Peyer's patch (tissue), 4 donors: ENCODE measurements at regions not wholly inside any gene's neighbourhood (a gene's known extent, or its start where the extent isn't known, plus 50 kb on each side); places are given as distances from the start of the nearest gene placed in this dataset.

Experiments
- DNase-seq, 3 donors: peaks; one replicate each; pipeline ENCODE4 v3.0.0-alpha.2; 2017 to 2019
- H3K27ac ChIP-seq, 4 donors: fragments of 200-600 bp; sonication (generic); one replicate each; pipeline ENCODE4 v1.5.1; 2016 to 2019
- H3K27me3 ChIP-seq, 2 donors: fragments of 200-600 bp; sonication (generic); one replicate each; pipeline ENCODE4 v1.5.1; 2019
- H3K36me3 ChIP-seq, 3 donors: fragments of 200-600 bp; sonication (generic); one replicate each; pipeline ENCODE4 v1.5.1; 2016 to 2019
- H3K4me1 ChIP-seq, 4 donors: fragments of 200-600 bp; sonication (generic); one replicate each; pipeline ENCODE4 v1.5.1; 2016 to 2019
- H3K4me3 ChIP-seq, 4 donors: fragments of 200-600 bp; sonication (generic); 1 replicate in 3 of 4; 2 replicates in 1 of 4; pipeline ENCODE4 v1.5.1; 2016 to 2019; ENCODE audit warnings: mild to moderate bottlenecking in 1 of 4
- H3K9me3 ChIP-seq, 4 donors: fragments of 200-600 bp; sonication (generic); one replicate each; pipeline ENCODE4 v1.5.1; 2016 to 2019; ENCODE audit warnings: mild to moderate bottlenecking in 1 of 4
- CTCF ChIP-seq, 6 experiments: fragments of 450-650 bp in 4 of 6; fragments of 200-600 bp in 2 of 6; sonication (generic) in 1 of 6; IDR thresholded peaks; one replicate each; pipeline ENCODE4 v1.5.1; 2017 to 2019; ENCODE audit warnings: antibody characterized with exemption in 6 of 6, mild to moderate bottlenecking in 3 of 6, moderate library complexity in 1 of 6
- POLR2A ChIP-seq, 2 donors: fragments of 450-650 bp; IDR thresholded peaks; one replicate each; pipeline ENCODE4 v1.5.1; 2017; ENCODE audit warnings: antibody characterized with exemption in 2 of 2, mild to moderate bottlenecking in 2 of 2, moderate library complexity in 2 of 2

DNA sequence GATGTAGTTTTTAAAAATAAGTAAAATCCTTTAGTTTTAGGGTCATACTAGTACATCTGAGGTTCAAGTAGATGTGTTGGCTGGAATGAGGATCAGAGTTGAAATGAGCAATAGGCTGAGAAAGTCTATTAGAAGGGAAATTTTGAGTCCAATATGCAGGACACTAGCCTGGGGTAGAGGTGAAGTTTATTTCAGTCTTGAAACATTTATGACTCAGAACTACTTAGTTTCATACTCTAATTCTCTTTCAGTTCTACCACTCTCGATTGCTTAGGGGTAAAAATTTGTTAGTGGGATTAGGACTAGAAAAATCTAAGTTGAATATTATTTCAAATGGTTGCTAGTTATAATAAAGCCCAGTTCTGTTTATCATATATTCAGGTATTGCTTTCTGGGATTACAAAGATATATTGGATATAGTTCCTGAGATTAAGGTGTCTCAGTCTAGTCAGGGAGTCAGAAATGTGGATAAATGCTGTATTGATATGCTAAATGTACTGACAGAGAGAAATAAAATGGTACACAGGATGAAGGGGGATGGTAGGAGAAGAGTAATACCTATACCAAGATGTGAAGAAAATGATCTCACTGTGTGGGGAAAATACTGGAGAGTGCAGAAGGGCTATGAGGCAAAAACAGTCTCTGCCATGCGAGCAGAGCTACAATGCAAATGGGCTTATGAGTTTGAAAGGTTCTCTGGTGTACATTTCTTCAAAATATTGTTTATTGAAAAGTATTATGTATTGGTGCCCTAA, 395.8 kb upstream of the FBXO33 start:
- DNase-seq, result no peak
- H3K9me3 ChIP-seq, result no peaks in the 10 kb centered on the region
- no peaks in the 10 kb centered on the region for H3K27me3 ChIP-seq
- H3K27ac ChIP-seq, result no peak overlapping the region
- TF ChIP-seq POLR2A (IDR thresholded peaks at IDR 0.05) (no peak), CTCF (IDR thresholded peaks at IDR 0.05) (no peak)
- H3K36me3 ChIP-seq, result no peaks in the 10 kb centered on the region
- no peaks in the 10 kb centered on the region for H3K4me1 ChIP-seq
- no peak overlapping the region for H3K4me3 ChIP-seq

GRCh38 chr14:39812532-39813320, 380.5 kb upstream of the FBXO33 start:
- Histone ChIP-seq H3K27ac (no peak overlapping the region), H3K4me1 (no peaks in the 10 kb centered on the region), H3K36me3 (no peaks in the 10 kb centered on the region), H3K4me3 (no peak overlapping the region), H3K27me3 (no peaks in the 10 kb centered on the region), H3K9me3 (no peaks in the 10 kb centered on the region)
- DNase-seq, result no peak
- TF ChIP-seq CTCF (IDR thresholded peaks at IDR 0.05), result no peak
- TF ChIP-seq POLR2A (IDR thresholded peaks at IDR 0.05), result no peak

GRCh38 chr14:39807271-39807670, 375.0 kb upstream of the FBXO33 start:
- Histone ChIP-seq H3K4me1 (no peaks in the 10 kb centered on the region), H3K27ac (no peak overlapping the region), H3K36me3 (no peaks in the 10 kb centered on the region), H3K9me3 (no peaks in the 10 kb centered on the region), H3K27me3 (no peaks in the 10 kb centered on the region), H3K4me3 (no peak overlapping the region)
- TF ChIP-seq POLR2A (IDR thresholded peaks at IDR 0.05) (no peak), CTCF (IDR thresholded peaks at IDR 0.05) (no peak)
- no peak for DNase-seq

DNA sequence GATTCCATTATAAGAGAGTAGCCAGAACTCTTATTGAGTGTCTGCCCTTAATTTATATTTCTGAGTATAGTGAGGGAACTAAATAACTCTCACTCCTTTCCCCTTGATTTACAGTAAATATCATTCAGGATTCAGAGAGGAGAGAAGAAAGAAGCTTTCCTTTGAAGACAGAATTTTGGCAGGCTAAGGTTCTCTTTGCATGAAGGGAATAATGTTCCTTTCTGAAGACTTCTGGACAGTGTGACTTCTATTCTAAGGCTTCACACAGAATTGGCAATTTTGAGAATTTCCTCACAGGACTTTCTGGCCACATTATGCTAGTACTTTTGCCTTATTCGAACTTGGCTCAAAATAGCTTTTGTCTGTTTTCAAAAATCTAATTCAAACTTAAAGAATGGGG, 352.2 kb upstream of the FBXO33 start:
- no peaks in the 10 kb centered on the region for H3K4me1 ChIP-seq
- TF ChIP-seq CTCF (IDR thresholded peaks at IDR 0.05) (no peak), POLR2A (IDR thresholded peaks at IDR 0.05) (no peak)

DNA sequence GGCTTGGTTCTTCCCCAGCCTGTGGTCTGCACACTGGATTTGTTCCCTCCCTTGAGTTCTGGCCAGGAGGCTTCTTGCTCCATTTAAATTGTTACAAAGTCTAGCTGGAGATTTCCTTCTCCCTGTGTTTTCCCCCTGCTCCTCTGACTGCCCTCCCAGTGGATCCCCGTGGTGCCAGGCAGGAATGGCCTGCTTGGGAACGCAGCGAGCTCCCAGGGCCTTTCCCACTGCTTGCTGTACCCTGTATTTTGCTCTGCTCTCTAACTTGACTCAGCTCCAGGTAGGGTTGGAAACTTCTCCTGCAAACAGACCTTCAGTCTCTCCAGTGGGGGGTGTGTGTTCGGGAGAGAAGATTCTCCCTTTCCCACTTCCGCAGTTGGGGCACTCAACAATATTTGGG, 349.2 kb upstream of the FBXO33 start:
- H3K27me3 ChIP-seq, result no peaks in the 10 kb centered on the region
- H3K4me1 ChIP-seq, result no peaks in the 10 kb centered on the region
- no peaks in the 10 kb centered on the region for H3K36me3 ChIP-seq
- no peak for DNase-seq
- no peak overlapping the region for H3K27ac ChIP-seq
- H3K4me3 ChIP-seq, result no peak overlapping the region
- TF ChIP-seq POLR2A (IDR thresholded peaks at IDR 0.05), result no peak
- no peak for TF ChIP-seq CTCF (IDR thresholded peaks at IDR 0.05)
- H3K9me3 ChIP-seq, result no peaks in the 10 kb centered on the region

More for the DNA sequence above, 352.2 kb upstream of the FBXO33 start:
- Histone ChIP-seq H3K27me3 (no peaks in the 10 kb centered on the region), H3K4me3 (no peak overlapping the region), H3K36me3 (no peaks in the 10 kb centered on the region), H3K27ac (no peak overlapping the region), H3K9me3 (no peaks in the 10 kb centered on the region)
- DNase-seq, result no peak
